MM.1S (cell line): ENCODE measurements at regions not wholly inside any gene's neighbourhood (a gene's known extent, or its start where the extent isn't known, plus 50 kb on each side); places are given as distances from the start of the nearest gene placed in this dataset.

Source experiments
- CTCF ChIP-seq: fragments of 300-600 bp; sonication (generic); IDR thresholded peaks from 2 replicates; pipeline ENCODE4 v1.5.1; 2016; ENCODE audit warnings: antibody characterized with exemption, low read length, mixed read lengths
- EZH2 ChIP-seq: fragments of 300-600 bp; sonication (generic); optimal IDR thresholded peaks from 2 replicates; pipeline ENCODE3; 2017; ENCODE audit warnings: low read depth, mild to moderate bottlenecking, antibody characterized with exemption, low read length, mixed read lengths

GRCh38 chr6:169958510-169958909 is 207.1 kb downstream of the ERMARD start:
- TF ChIP-seq CTCF: no peak
- no peak for TF ChIP-seq EZH2
